ENCODE measurements at regions not wholly inside any gene's neighbourhood (a gene's known extent, or its start where the extent isn't known, plus 50 kb on each side); places are given as distances from the start of the nearest gene placed in this dataset.

- Mint-ChIP-seq H3K36me3 (ENCODE audit: low read depth, unreplicated experiment) (no peaks in the 10 kb centered on the region), H3K9me3 (ENCODE audit: unreplicated experiment) (no peaks in the 10 kb centered on the region), H3K4me3 (ENCODE audit: unreplicated experiment) (no peak overlapping the region), H3K27ac (ENCODE audit: unreplicated experiment) (no peak overlapping the region), H3K27me3 (ENCODE audit: low read depth, unreplicated experiment) (peaks cover 4% of the 10 kb centered on the region), H3K4me1 (ENCODE audit: low read depth, unreplicated experiment) (peaks cover 9% of the 10 kb centered on the region)
- Histone ChIP-seq H3K4me3 (ENCODE audit: insufficient read depth, low read depth, low read length) (no peak overlapping the region), H3K4me1 (ENCODE audit: insufficient read depth, low read length) (no peaks in the 10 kb centered on the region), H3K9ac (ENCODE audit: low read length) (no peak overlapping the region), H2AFZ (ENCODE audit: low read depth, low read length) (no peak overlapping the region), H3K36me3 (ENCODE audit: insufficient read depth, low read length) (no peaks in the 10 kb centered on the region), H4K20me1 (ENCODE audit: insufficient read depth, low read length) (no peaks in the 10 kb centered on the region), H3K4me2 (ENCODE audit: low read length) (no peak overlapping the region), H3K79me2 (ENCODE audit: insufficient read depth, low read length) (no peaks in the 10 kb centered on the region), H3K27me3 (ENCODE audit: insufficient read depth, low read length) (no peaks in the 10 kb centered on the region), H3K9me3 (ENCODE audit: insufficient read depth, low read depth, low read length) (no peaks in the 10 kb centered on the region), H3K27ac (ENCODE audit: low read depth, low read length) (no peak overlapping the region)
- FAIRE-seq (no peak), DNase-seq (ENCODE audit: low read depth) (no peak)
- TF ChIP-seq EZH2 (IDR thresholded peaks at IDR 0.05; ENCODE audit: insufficient read depth, low read length) (no peak), CTCF (IDR thresholded peaks at IDR 0.05; ENCODE audit: insufficient read depth, low read depth, low read length) (no peak)
Observed at GRCh38 chr7:35355911-35356310, 102.0 kb upstream of the TBX20 start.

- FAIRE-seq (no peak), DNase-seq (ENCODE audit: low read depth) (no peak)
- Histone ChIP-seq H3K27me3 (ENCODE audit: insufficient read depth, low read length) (no peaks in the 10 kb centered on the region), H2AFZ (ENCODE audit: low read depth, low read length) (no peak overlapping the region), H4K20me1 (ENCODE audit: insufficient read depth, low read length) (no peaks in the 10 kb centered on the region), H3K9me3 (ENCODE audit: insufficient read depth, low read depth, low read length) (no peaks in the 10 kb centered on the region), H3K4me2 (ENCODE audit: low read length) (no peak overlapping the region), H3K9ac (ENCODE audit: low read length) (no peak overlapping the region), H3K4me1 (ENCODE audit: insufficient read depth, low read length) (no peaks in the 10 kb centered on the region), H3K79me2 (ENCODE audit: insufficient read depth, low read length) (no peaks in the 10 kb centered on the region), H3K4me3 (ENCODE audit: insufficient read depth, low read depth, low read length) (no peak overlapping the region), H3K27ac (ENCODE audit: low read depth, low read length) (no peak overlapping the region), H3K36me3 (ENCODE audit: insufficient read depth, low read length) (no peaks in the 10 kb centered on the region)
- peaks cover 9% of the 10 kb centered on the region for H3K4me1 Mint-ChIP-seq (ENCODE audit: low read depth, unreplicated experiment)
- no peaks in the 10 kb centered on the region for H3K36me3 Mint-ChIP-seq (ENCODE audit: low read depth, unreplicated experiment)
- H3K4me3 Mint-ChIP-seq (ENCODE audit: unreplicated experiment) = no peak overlapping the region
- no peak overlapping the region for H3K27ac Mint-ChIP-seq (ENCODE audit: unreplicated experiment)
- TF ChIP-seq CTCF (IDR thresholded peaks at IDR 0.05; ENCODE audit: insufficient read depth, low read depth, low read length) (no peak), EZH2 (IDR thresholded peaks at IDR 0.05; ENCODE audit: insufficient read depth, low read length) (no peak)
- no peaks in the 10 kb centered on the region for H3K9me3 Mint-ChIP-seq (ENCODE audit: unreplicated experiment)
- peaks cover 5% of the 10 kb centered on the region for H3K27me3 Mint-ChIP-seq (ENCODE audit: low read depth, unreplicated experiment)
Observed at GRCh38 chr7:35355199-35355598, 101.3 kb upstream of the TBX20 start.

GRCh38 chr7:35353481-35353880, 99.6 kb upstream of the TBX20 start:
- H3K9me3 Mint-ChIP-seq (ENCODE audit: unreplicated experiment) = no peaks in the 10 kb centered on the region
- Histone ChIP-seq H3K27ac (ENCODE audit: low read depth, low read length) (no peak overlapping the region), H3K9ac (ENCODE audit: low read length) (no peak overlapping the region), H3K4me1 (ENCODE audit: insufficient read depth, low read length) (no peaks in the 10 kb centered on the region), H3K79me2 (ENCODE audit: insufficient read depth, low read length) (no peaks in the 10 kb centered on the region), H3K9me3 (ENCODE audit: insufficient read depth, low read depth, low read length) (no peaks in the 10 kb centered on the region), H4K20me1 (ENCODE audit: insufficient read depth, low read length) (no peaks in the 10 kb centered on the region), H3K4me2 (ENCODE audit: low read length) (no peak overlapping the region), H3K27me3 (ENCODE audit: insufficient read depth, low read length) (no peaks in the 10 kb centered on the region), H3K4me3 (ENCODE audit: insufficient read depth, low read depth, low read length) (no peak overlapping the region), H3K36me3 (ENCODE audit: insufficient read depth, low read length) (no peaks in the 10 kb centered on the region), H2AFZ (ENCODE audit: low read depth, low read length) (no peak overlapping the region)
- TF ChIP-seq EZH2 (IDR thresholded peaks at IDR 0.05; ENCODE audit: insufficient read depth, low read length) = no peak
- TF ChIP-seq CTCF (IDR thresholded peaks at IDR 0.05; ENCODE audit: insufficient read depth, low read depth, low read length) = no peak
- no peak overlapping the region for H3K27ac Mint-ChIP-seq (ENCODE audit: unreplicated experiment)
- no peak for FAIRE-seq
- H3K4me3 Mint-ChIP-seq (ENCODE audit: unreplicated experiment) = no peak overlapping the region
- DNase-seq (ENCODE audit: low read depth) = no peak
- peaks cover 11% of the 10 kb centered on the region for H3K27me3 Mint-ChIP-seq (ENCODE audit: low read depth, unreplicated experiment)
- no peaks in the 10 kb centered on the region for H3K36me3 Mint-ChIP-seq (ENCODE audit: low read depth, unreplicated experiment)
- H3K4me1 Mint-ChIP-seq (ENCODE audit: low read depth, unreplicated experiment) = peaks cover 9% of the 10 kb centered on the region
